ENCODE measurements at regions not wholly inside any gene's neighbourhood (a gene's known extent, or its start where the extent isn't known, plus 50 kb on each side); places are given as distances from the start of the nearest gene placed in this dataset.

DNA sequence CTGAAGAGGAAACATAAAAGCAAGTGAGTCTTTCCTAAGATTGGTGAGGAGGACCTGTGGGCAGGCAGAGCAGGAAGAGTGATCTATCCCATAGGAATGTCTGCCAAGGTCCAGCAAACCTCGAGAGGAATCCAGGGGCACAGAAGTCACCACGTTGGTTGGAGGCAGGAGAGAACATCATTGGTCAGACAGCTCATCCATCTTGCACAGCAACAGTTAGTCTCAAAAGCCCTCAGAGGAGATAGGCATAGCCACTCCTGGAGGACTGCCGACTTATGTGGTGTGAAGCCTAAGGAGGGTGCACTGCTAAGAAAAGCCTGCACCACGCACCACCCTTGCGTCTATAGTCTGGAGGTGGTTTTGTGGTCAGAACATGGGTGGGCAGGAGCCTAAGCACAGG, 109.1 kb downstream of the RASSF10 start:
- TF ChIP-seq NAIF1 (CRISPR knock-in tag; IDR thresholded peaks at IDR 0.05; ENCODE audit: borderline replicate concordance) = no peak
- no peak for TF ChIP-seq ZNF235 (CRISPR knock-in tag; IDR thresholded peaks at IDR 0.05; ENCODE audit: borderline replicate concordance)
- no peak for TF ChIP-seq POLR2A (IDR thresholded peaks at IDR 0.05; ENCODE audit: insufficient read depth in 1 of 2, low read depth in 2 of 2, low read length in 2 of 2)

All from HepG2 (cell line).